ENCODE measurements at regions not wholly inside any gene's neighbourhood (a gene's known extent, or its start where the extent isn't known, plus 50 kb on each side); places are given as distances from the start of the nearest gene placed in this dataset.

GRCh38 chr20:23174821-23175220 lies 88.7 kb upstream of the CD93 start:
- H2AFZ ChIP-seq (ENCODE audit: insufficient read depth, low read depth, low read length, poor library complexity, severe bottlenecking) = no peak overlapping the region
- CTCF ChIA-PET = no interaction called here
- Mint-ChIP-seq H3K4me1 (no peaks in the 10 kb centered on the region), H3K9me3 (ENCODE audit: insufficient read depth) (peaks cover 2% of the 10 kb centered on the region), H3K4me3 (no peak overlapping the region), H3K27me3 (peaks cover 4% of the 10 kb centered on the region), H3K27ac (no peak overlapping the region)
- ATAC-seq (ENCODE audit: low read depth) (no peak), DNase-seq (no peak)
- H3K9ac ChIP-seq (ENCODE audit: low read length) = no peak overlapping the region
- no peaks in the 10 kb centered on the region for H3K27me3 ChIP-seq (replicated peaks in 1 of 4; ENCODE audit: control extremely low read depth in 1 of 4, control insufficient read depth in 3 of 4, insufficient read depth in 4 of 4, low read length in 3 of 4)
- POLR2A ChIA-PET = no interaction called here
- H3K4me1 ChIP-seq (ENCODE audit: control insufficient read depth in 2 of 2, insufficient read depth in 2 of 2, low read length in 2 of 2) = no peaks in the 10 kb centered on the region
- intact Hi-C loops (cut with micrococcal nuclease) = no loop called here
- no peak overlapping the region for H3K27ac ChIP-seq (ENCODE audit: low read length in 2 of 2)
- no peaks in the 10 kb centered on the region for H3K9me3 ChIP-seq (ENCODE audit: control extremely low read depth in 1 of 3, control insufficient read depth in 2 of 3, insufficient read depth in 1 of 3, low read length in 2 of 3)
- TF ChIP-seq EZH2 (IDR thresholded peaks at IDR 0.05; ENCODE audit: borderline replicate concordance, insufficient read depth, low read depth, low read length, poor library complexity, severe bottlenecking) (no peak), CTCF (IDR thresholded peaks at IDR 0.05) (no peak)
- no peak overlapping the region for H3K4me2 ChIP-seq (replicated peaks; ENCODE audit: low read depth, low read length, poor library complexity, severe bottlenecking)
- H4K20me1 ChIP-seq (ENCODE audit: control insufficient read depth, insufficient read depth, low read length, poor library complexity, severe bottlenecking) = no peaks in the 10 kb centered on the region
- no peak overlapping the region for H3K4me3 ChIP-seq (ENCODE audit: control extremely low read depth in 1 of 5, extremely low read depth in 1 of 5, insufficient read depth in 1 of 5, low read depth in 2 of 5, low read length in 4 of 5)
- no peaks in the 10 kb centered on the region for H3K36me3 ChIP-seq (replicated peaks in 1 of 2; ENCODE audit: control extremely low read depth in 1 of 2, control insufficient read depth in 1 of 2, extremely low read depth in 1 of 2, insufficient read depth in 2 of 2, low read length in 1 of 2)
- H3K79me2 ChIP-seq (ENCODE audit: control insufficient read depth, insufficient read depth, low read length) = no peaks in the 10 kb centered on the region
- WGBS (ENCODE audit: insufficient coverage) = no CpG with 5 or more reads among the region's 3 CpGs

- Mint-ChIP-seq H3K27me3 (no peaks in the 10 kb centered on the region), H3K27ac (peak overlapping the region; percentile 7), H3K9me3 (ENCODE audit: insufficient read depth) (no peaks in the 10 kb centered on the region), H3K4me3 (no peak overlapping the region), H3K4me1 (no peaks in the 10 kb centered on the region)
- Histone ChIP-seq H2AFZ (ENCODE audit: insufficient read depth, low read depth, low read length, poor library complexity, severe bottlenecking) (no peak overlapping the region), H3K9me3 (ENCODE audit: control extremely low read depth in 1 of 3, control insufficient read depth in 2 of 3, insufficient read depth in 1 of 3, low read length in 2 of 3) (no peaks in the 10 kb centered on the region), H4K20me1 (ENCODE audit: control insufficient read depth, insufficient read depth, low read length, poor library complexity, severe bottlenecking) (no peaks in the 10 kb centered on the region), H3K9ac (ENCODE audit: low read length) (no peak overlapping the region), H3K36me3 (replicated peaks in 1 of 2; ENCODE audit: control extremely low read depth in 1 of 2, control insufficient read depth in 1 of 2, extremely low read depth in 1 of 2, insufficient read depth in 2 of 2, low read length in 1 of 2) (no peaks in the 10 kb centered on the region), H3K27ac (ENCODE audit: low read length in 2 of 2) (no peak overlapping the region), H3K4me3 (ENCODE audit: control extremely low read depth in 1 of 5, extremely low read depth in 1 of 5, insufficient read depth in 1 of 5, low read depth in 2 of 5, low read length in 4 of 5) (no peak overlapping the region), H3K4me2 (replicated peaks; ENCODE audit: low read depth, low read length, poor library complexity, severe bottlenecking) (no peak overlapping the region), H3K4me1 (ENCODE audit: control insufficient read depth in 2 of 2, insufficient read depth in 2 of 2, low read length in 2 of 2) (no peaks in the 10 kb centered on the region), H3K79me2 (ENCODE audit: control insufficient read depth, insufficient read depth, low read length) (no peaks in the 10 kb centered on the region), H3K27me3 (replicated peaks in 1 of 4; ENCODE audit: control extremely low read depth in 1 of 4, control insufficient read depth in 3 of 4, insufficient read depth in 4 of 4, low read length in 3 of 4) (no peaks in the 10 kb centered on the region)
- ATAC-seq (ENCODE audit: low read depth) (no peak), DNase-seq (no peak)
- TF ChIP-seq CTCF (IDR thresholded peaks at IDR 0.05) = no peak
- WGBS (ENCODE audit: insufficient coverage) = 100% methylated on average over 1 of the region's 4 CpGs
- POLR2A ChIA-PET = no interaction called here
- CTCF ChIA-PET = no interaction called here
- intact Hi-C loops (cut with micrococcal nuclease) = no loop called here
Measured at GRCh38 chr20:23167431-23167830, 81.3 kb upstream of the CD93 start.
